ENCODE measurements at regions not wholly inside any gene's neighbourhood (a gene's known extent, or its start where the extent isn't known, plus 50 kb on each side); places are given as distances from the start of the nearest gene placed in this dataset.

GRCh38 chr6:44522871-44523270 lies 135.4 kb downstream of the CDC5L start:
- DNase-seq = no peak
- ChIA-PET CTCF (no interaction called here), POLR2A (no interaction called here)
- no peak for ATAC-seq (ENCODE audit: low read depth)
- H3K27me3 Mint-ChIP-seq = peaks cover 25% of the 10 kb centered on the region
- H3K4me1 Mint-ChIP-seq = no peaks in the 10 kb centered on the region
- peaks cover 28% of the 10 kb centered on the region for H3K9me3 Mint-ChIP-seq
- no peak for TF ChIP-seq CTCF (IDR thresholded peaks at IDR 0.05)
- H3K4me3 Mint-ChIP-seq = no peak overlapping the region
- no peak overlapping the region for H3K27ac Mint-ChIP-seq
- intact Hi-C loops (cut with micrococcal nuclease) = no loop called here
- H3K36me3 Mint-ChIP-seq (ENCODE audit: low read depth) = no peaks in the 10 kb centered on the region

GRCh38 chr6:44524476-44525227 lies 137.1 kb downstream of the CDC5L start:
- no peaks in the 10 kb centered on the region for H3K36me3 Mint-ChIP-seq (ENCODE audit: low read depth)
- ATAC-seq (ENCODE audit: low read depth) = no peak
- H3K4me1 Mint-ChIP-seq = no peaks in the 10 kb centered on the region
- CTCF ChIA-PET = no interaction called here
- H3K9me3 Mint-ChIP-seq = peaks cover 13% of the 10 kb centered on the region
- H3K27me3 Mint-ChIP-seq = peaks cover 25% of the 10 kb centered on the region
- POLR2A ChIA-PET = no interaction called here
- intact Hi-C loops (cut with micrococcal nuclease) = no loop called here
- no peak for DNase-seq
- no peak overlapping the region for H3K27ac Mint-ChIP-seq
- no peak overlapping the region for H3K4me3 Mint-ChIP-seq
- TF ChIP-seq CTCF (IDR thresholded peaks at IDR 0.05) = no peak

DNA sequence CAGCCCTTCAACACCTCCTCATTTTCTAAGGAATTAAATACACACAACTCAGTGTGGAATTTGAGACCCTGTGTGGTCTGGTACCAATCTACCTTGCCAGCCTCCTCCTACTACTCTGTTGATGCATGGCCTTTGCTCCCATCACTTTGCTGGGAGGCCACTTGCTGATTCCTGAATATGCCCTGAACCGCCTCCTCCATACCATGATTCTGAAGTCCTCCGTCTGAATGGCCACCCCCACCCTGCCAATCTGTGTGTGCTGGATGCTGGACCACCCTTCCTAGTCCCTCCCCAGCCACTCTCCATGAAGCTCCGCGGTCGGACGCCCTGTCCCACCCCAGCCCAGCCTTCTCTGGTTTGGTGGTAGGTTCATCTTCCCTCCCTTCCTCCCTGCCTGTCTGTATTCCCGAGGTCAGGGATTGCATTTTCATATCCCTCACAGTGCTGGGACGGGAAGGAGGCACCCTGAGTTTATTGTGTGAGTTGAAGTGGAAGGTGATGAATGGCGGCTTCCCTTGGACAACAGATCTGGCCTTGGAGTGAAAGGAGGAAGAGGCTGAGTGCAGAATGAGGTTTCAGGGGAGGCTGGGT lies 138.3 kb downstream of the CDC5L start:
- no peaks in the 10 kb centered on the region for H3K4me1 Mint-ChIP-seq
- H3K27me3 Mint-ChIP-seq = peaks cover 29% of the 10 kb centered on the region
- ChIA-PET CTCF (no interaction called here), POLR2A (no interaction called here)
- H3K36me3 Mint-ChIP-seq (ENCODE audit: low read depth) = no peaks in the 10 kb centered on the region
- DNase-seq = no peak
- TF ChIP-seq CTCF (IDR thresholded peaks at IDR 0.05) = no peak
- H3K9me3 Mint-ChIP-seq = peaks cover 13% of the 10 kb centered on the region
- no peak overlapping the region for H3K27ac Mint-ChIP-seq
- H3K4me3 Mint-ChIP-seq = no peak overlapping the region
- no peak for ATAC-seq (ENCODE audit: low read depth)
- intact Hi-C loops (cut with micrococcal nuclease) = no loop called here

DNA sequence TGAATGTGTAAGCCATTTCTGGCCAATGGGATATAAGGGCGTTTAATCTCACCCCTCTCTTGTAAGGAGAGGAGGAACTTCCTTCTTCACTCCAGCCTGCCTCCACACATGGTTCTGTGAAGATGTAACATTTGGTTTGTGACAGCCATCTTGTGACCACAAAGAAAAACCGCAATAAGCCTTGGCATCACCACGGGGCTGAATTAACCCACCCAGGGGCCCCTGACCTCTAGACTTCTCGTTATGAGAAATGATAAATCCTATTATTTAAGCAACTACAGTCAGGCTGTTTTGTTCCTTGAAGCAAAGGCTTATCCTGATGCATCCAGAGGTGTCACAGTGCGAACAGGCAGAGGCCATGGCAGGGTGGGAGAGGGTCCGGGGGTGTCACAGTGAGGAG lies 139.7 kb downstream of the CDC5L start:
- Mint-ChIP-seq H3K9me3 (peaks cover under 1% of the 10 kb centered on the region), H3K4me3 (no peak overlapping the region), H3K27me3 (peaks cover 22% of the 10 kb centered on the region), H3K36me3 (ENCODE audit: low read depth) (no peaks in the 10 kb centered on the region), H3K27ac (no peak overlapping the region), H3K4me1 (no peaks in the 10 kb centered on the region)
- TF ChIP-seq CTCF (IDR thresholded peaks at IDR 0.05) = no peak
- intact Hi-C loops (cut with micrococcal nuclease) = no loop called here
- no peak for DNase-seq
- no peak for ATAC-seq (ENCODE audit: low read depth)
- CTCF ChIA-PET = no interaction called here
- POLR2A ChIA-PET = no interaction called here

- peaks cover 22% of the 10 kb centered on the region for H3K27me3 Mint-ChIP-seq
- H3K9me3 Mint-ChIP-seq = no peaks in the 10 kb centered on the region
- DNase-seq = no peak
- ChIA-PET CTCF (no interaction called here), POLR2A (no interaction called here)
- H3K4me3 Mint-ChIP-seq = no peak overlapping the region
- TF ChIP-seq CTCF (IDR thresholded peaks at IDR 0.05) = no peak
- no peak overlapping the region for H3K27ac Mint-ChIP-seq
- no peaks in the 10 kb centered on the region for H3K4me1 Mint-ChIP-seq
- no peak for ATAC-seq (ENCODE audit: low read depth)
- no peaks in the 10 kb centered on the region for H3K36me3 Mint-ChIP-seq (ENCODE audit: low read depth)
- intact Hi-C loops (cut with micrococcal nuclease) = no loop called here
Measured at GRCh38 chr6:44527583-44528369, 140.3 kb downstream of the CDC5L start.
